ENCODE measurements at regions not wholly inside any gene's neighbourhood (a gene's known extent, or its start where the extent isn't known, plus 50 kb on each side); places are given as distances from the start of the nearest gene placed in this dataset.
A peak's percentile ranks its signal among the peaks of the same experiment; 100 is the strongest.

GRCh38 chr18:24868760-24869237, 408.4 kb downstream of the HRH4 start:
- no peak for TF ChIP-seq GATA3 (IDR thresholded peaks at IDR 0.05; ENCODE audit: low read depth, low read length)
- no peak for TF ChIP-seq GATA2 (IDR thresholded peaks at IDR 0.05; ENCODE audit: low read depth, low read length)

GRCh38 chr18:24869285-24869684, 408.8 kb downstream of the HRH4 start:
- TF ChIP-seq GATA3 (IDR thresholded peaks at IDR 0.05; ENCODE audit: low read depth, low read length) (no peak), GATA2 (IDR thresholded peaks at IDR 0.05; ENCODE audit: low read depth, low read length) (no peak)

DNA sequence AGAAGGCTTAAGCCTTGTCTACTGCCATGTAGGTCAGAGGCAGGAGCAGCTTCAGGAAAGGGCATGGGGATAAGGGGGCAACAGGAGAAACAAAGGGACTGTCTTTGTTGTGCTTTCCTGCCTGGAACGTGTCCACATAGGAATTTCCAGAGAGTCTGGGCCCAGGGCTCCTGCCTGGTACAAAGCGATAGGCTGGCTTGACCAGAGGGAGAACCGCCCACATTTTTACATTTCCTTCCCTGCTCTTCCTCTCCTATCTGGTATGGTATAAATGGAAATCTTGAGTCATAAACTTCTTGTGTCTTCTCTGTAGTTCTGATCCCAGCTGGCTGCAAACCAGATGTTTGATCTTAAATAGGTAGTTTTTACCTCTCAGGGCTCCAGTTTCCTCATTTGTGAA, 414.8 kb downstream of the HRH4 start:
- TF ChIP-seq GATA3 (IDR thresholded peaks at IDR 0.05; ENCODE audit: low read depth, low read length), result no peak
- TF ChIP-seq GATA2 (IDR thresholded peaks at IDR 0.05; ENCODE audit: low read depth, low read length), result no peak

DNA sequence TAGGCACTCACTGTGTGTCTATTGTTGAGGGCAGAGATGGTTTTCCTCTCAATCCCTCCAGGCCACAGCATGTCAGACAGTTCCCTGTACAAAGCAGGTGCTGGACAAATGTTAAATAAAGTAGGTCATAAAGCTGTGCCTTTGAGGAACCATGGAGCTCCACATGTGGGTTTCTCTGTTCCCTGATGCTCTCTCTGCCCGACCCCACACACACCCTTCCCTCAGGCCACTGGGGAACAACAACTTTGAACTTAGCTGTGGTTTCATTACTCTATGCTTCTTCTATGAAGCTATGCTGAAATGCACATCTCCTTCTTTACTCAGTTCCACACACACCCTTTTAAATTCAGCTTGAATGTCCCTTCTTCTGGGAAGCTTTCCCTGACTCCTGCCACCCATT, 415.3 kb downstream of the HRH4 start:
- no peak for TF ChIP-seq GATA2 (IDR thresholded peaks at IDR 0.05; ENCODE audit: low read depth, low read length)
- TF ChIP-seq GATA3 (IDR thresholded peaks at IDR 0.05; ENCODE audit: low read depth, low read length), result no peak

DNA sequence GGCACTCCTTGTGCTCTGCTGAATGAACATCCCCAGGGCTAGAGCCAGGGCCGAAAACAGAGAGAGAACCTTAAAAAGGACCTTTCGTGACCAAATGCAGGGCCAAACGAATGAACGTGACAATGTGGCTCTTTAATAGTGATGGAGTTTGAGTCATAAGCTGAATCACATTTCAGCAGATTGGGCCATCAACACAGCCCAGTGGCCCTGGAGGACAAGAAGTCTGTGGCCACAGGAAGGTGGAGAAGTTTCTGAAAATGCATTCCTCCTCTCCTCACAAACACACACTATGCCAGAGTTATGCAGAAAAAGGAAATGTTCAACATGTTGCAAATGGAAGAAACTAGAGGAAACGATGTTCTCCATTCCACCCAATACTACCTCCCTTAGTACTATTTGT, 415.8 kb downstream of the HRH4 start:
- TF ChIP-seq GATA2 (IDR thresholded peaks at IDR 0.05; ENCODE audit: low read depth, low read length) (no peak), GATA3 (IDR thresholded peaks at IDR 0.05; ENCODE audit: low read depth, low read length) (no peak)

GRCh38 chr18:24877066-24877465, 416.6 kb downstream of the HRH4 start:
- TF ChIP-seq GATA3 (IDR thresholded peaks at IDR 0.05; ENCODE audit: low read depth, low read length) (no peak), GATA2 (IDR thresholded peaks at IDR 0.05; ENCODE audit: low read depth, low read length) (no peak)

GRCh38 chr18:24877546-24877945, 417.1 kb downstream of the HRH4 start:
- TF ChIP-seq GATA3 (IDR thresholded peaks at IDR 0.05; ENCODE audit: low read depth, low read length) (no peak), GATA2 (IDR thresholded peaks at IDR 0.05; ENCODE audit: low read depth, low read length) (no peak)

DNA sequence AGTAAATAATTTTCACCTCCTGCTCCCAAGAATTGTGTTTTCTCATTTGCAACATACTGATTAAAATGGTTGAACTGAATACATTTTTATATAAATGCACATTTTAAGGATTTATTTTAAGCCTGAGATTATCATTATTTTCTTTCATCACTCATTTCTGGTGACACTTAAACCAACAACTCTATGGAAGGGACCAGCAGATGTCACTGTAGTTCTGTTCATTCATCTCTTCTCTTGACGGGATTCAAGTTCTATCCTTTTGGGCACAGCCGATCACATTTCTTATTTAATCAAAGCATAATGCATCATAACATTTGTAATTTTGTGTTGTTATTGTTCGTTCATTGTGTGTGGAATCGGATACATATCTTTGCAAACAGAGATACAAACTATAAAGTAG, 417.9 kb downstream of the HRH4 start:
- TF ChIP-seq GATA2 (IDR thresholded peaks at IDR 0.05; ENCODE audit: low read depth, low read length) (no peak), GATA3 (IDR thresholded peaks at IDR 0.05; ENCODE audit: low read depth, low read length) (no peak)

GRCh38 chr18:24885276-24885675, 424.8 kb downstream of the HRH4 start:
- TF ChIP-seq GATA3 (IDR thresholded peaks at IDR 0.05; ENCODE audit: low read depth, low read length) (no peak), GATA2 (IDR thresholded peaks at IDR 0.05; ENCODE audit: low read depth, low read length) (no peak)

DNA sequence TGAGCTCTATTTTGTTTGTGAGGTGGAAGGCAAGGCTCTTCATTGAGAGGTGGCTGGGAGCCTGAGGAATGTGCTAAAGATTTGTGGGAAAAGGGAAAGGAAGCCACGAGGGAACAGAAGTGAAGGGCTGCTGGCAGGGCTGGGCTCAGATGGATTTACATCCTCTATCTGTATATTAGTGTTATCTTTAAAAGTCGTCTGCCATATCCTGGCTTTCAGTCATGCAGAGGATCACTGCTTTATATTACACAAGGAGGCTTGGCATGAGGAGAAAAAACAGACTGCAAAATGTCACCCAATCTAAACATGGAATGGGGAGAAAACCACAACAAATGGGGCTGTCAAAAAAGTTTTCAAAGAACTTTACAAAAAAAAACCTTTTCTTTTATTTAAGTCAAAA, 434.4 kb downstream of the HRH4 start:
- TF ChIP-seq GATA3 (IDR thresholded peaks at IDR 0.05; ENCODE audit: low read depth, low read length) (no peak), GATA2 (IDR thresholded peaks at IDR 0.05; ENCODE audit: low read depth, low read length) (peak; percentile 42; the same call in 1 of the 2 replicates)

DNA sequence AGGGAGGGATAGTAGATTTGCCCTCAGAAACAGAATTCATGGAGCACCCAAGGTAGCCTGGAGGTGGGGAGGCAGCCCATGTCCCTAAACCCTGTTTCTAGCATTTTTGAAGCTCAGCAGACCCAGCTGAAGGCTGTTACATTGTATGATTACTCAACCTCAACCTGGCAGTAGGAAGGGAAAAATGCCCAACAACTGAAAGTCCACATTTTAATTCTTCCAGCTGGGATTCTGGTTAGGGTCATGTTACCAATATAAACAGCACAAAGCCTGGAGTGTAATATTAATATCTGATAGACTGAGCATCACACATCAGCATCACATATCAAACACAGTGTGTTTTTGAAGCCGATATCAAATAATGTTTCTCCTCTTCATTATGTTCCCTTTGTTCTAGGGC, 437.0 kb downstream of the HRH4 start:
- TF ChIP-seq GATA3 (IDR thresholded peaks at IDR 0.05; ENCODE audit: low read depth, low read length) (no peak), GATA2 (IDR thresholded peaks at IDR 0.05; ENCODE audit: low read depth, low read length) (no peak)

DNA sequence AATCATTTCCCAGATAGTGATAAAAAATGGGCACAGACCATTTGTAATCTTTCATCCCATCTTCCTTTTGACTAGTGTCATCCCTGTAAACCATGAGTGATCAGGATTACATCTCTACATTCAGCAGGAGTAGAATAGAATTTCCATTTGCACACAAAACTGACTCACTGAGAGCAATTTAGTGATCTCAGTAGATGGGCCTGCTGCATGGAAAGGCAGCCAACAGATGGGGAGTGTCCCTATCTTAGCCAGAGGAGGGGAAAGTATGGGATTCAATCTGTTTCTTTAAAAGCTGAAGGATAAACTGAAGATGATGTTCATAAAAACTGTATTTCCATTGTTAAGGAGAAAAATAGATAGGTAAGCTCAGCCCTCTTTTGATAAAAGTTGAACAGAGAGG, 441.7 kb downstream of the ZNF521 start:
- TF ChIP-seq GATA2 (IDR thresholded peaks at IDR 0.05; ENCODE audit: low read depth, low read length), result no peak
- TF ChIP-seq GATA3 (IDR thresholded peaks at IDR 0.05; ENCODE audit: low read depth, low read length), result no peak

GRCh38 chr18:24913507-24914170, 438.3 kb downstream of the ZNF521 start:
- TF ChIP-seq GATA2 (IDR thresholded peaks at IDR 0.05; ENCODE audit: low read depth, low read length) (no peak), GATA3 (IDR thresholded peaks at IDR 0.05; ENCODE audit: low read depth, low read length) (no peak)

GRCh38 chr18:24914171-24914525, 437.8 kb downstream of the ZNF521 start:
- TF ChIP-seq GATA3 (IDR thresholded peaks at IDR 0.05; ENCODE audit: low read depth, low read length) (no peak), GATA2 (IDR thresholded peaks at IDR 0.05; ENCODE audit: low read depth, low read length) (no peak)

GRCh38 chr18:24914685-24915084, 437.3 kb downstream of the ZNF521 start:
- TF ChIP-seq GATA3 (IDR thresholded peaks at IDR 0.05; ENCODE audit: low read depth, low read length), result no peak
- TF ChIP-seq GATA2 (IDR thresholded peaks at IDR 0.05; ENCODE audit: low read depth, low read length), result no peak

DNA sequence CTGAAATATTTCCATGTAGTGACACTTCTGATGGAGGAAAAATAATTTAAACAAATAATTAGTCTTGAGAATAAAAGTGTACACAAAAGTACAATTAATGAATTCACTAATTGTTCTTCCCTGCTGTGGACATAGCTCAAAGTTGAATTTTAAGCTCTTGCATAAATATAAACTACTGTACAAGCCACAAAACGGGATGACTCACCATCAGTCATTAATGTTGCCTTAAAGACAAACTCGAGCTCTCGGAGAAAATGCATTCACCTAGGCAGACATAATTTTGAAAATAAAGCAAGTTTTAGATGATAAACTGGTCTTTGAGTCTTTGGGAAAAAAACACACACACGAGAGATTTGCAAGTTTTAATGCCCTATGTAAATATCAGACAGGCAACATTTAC, 436.4 kb downstream of the ZNF521 start:
- no peak for TF ChIP-seq GATA3 (IDR thresholded peaks at IDR 0.05; ENCODE audit: low read depth, low read length)
- no peak for TF ChIP-seq GATA2 (IDR thresholded peaks at IDR 0.05; ENCODE audit: low read depth, low read length)
